EH (cell line): ENCODE measurements at regions not wholly inside any gene's neighbourhood (a gene's known extent, or its start where the extent isn't known, plus 50 kb on each side); places are given as distances from the start of the nearest gene placed in this dataset.
"Not testable (repeated sequence)": the region's sequence is repeated elsewhere in the genome, so short reads cannot be mapped to it uniquely, and the experiment has no call there.

Source experiments
- DNase-seq: peaks from one replicate; pipeline ENCODE4 v3.0.0-alpha.2; 2015; ENCODE audit warnings: low read depth

DNA sequence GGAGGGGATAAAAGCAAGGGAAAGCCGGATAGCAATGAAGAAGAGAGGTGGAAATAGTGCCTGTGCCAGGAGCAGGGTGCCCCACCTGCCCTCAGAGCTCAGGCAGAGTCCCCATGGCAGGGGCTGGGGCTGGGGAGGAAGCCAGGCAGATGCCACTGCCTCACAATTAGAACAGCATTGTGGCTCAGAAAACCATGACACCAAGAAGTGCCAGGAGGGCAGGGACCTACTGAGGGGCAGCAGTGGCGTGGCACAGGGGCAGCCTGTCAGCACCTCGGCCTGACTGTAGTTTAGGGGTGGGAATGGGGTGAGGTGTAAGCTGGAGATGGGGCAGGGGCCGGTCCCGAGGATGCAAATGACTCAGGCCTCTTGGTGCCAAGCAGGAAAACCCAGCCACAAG is 532.1 kb upstream of the B3GAT1 start:
- DNase-seq: no peak

GRCh38 chr11:134943544-134943943 is 531.5 kb upstream of the B3GAT1 start:
- DNase-seq: no peak

DNA sequence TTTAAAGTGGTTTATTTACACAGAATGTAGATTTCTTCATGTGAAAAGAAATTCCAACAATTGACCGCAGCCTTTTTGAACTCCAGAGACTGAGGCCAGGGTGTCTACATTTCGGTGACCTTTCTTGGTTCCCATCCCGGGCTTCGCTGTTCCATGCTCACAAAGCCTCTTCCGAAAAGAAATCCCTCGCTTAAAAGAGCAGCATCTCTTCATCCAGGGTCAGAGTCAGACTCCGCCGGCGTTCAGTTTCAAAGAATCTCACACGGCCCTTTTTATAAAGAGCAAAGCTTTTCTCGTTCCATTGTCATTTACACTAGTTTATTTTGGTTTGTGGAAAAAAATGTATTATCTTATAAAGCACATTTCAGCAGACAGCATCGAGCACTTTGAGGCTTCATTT is 530.6 kb upstream of the B3GAT1 start:
- DNase-seq: no peak

- DNase-seq: not testable (repeated sequence)
These were observed 530.0 kb upstream of the B3GAT1 start for GRCh38 chr11:134941936-134942600.

DNA sequence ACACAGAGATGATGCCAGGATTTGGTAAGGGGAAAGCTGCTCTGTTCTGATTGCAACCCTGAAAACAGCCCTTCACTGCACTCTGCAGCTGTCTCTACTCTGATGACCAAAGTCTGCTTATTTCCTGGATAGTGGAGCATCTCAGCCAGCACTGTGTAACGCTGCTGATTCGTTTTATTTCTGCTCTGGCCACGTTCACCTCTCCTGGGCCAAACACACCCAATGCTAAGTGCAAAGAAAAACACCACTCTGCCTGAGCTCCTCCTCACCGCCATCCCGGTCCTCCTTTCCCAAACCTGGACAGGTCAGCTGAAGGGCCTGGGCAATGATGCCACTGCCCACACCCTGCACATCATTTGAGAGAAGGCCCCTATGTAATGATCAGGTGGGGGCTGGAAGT is 529.3 kb upstream of the B3GAT1 start:
- no peak for DNase-seq

DNA sequence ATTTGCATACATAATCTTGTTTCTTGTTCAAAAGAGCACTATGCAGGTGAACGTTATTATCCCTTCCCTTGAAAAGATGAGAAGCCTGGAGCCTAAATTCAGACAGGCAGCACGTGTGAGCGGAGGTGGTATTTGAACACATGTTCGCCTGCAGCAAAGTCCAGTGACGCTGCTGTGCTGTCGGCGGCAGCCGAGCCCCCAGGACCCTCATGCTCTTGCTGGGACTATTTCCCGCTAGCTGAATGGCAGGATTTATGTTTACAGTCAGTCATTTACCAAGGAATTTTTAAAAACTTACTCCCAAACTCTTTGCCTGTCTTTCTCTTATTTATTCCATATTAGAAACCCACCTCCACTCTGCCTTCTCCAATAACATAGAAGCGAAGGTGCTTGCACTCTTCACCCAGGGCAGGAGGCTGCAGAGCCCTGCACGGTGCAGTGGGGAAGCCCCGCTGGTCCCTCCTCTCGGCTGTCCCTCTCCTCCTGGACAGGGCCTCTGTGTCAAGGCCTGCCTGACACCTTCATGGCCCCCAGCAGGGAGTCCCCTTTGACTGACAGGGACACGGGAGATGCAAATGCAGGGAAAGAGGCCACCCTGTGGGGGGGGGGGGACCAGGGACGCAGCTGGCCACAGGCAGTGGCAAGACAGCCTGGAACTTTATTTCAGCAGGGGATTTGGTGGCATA is 528.5 kb upstream of the B3GAT1 start:
- DNase-seq: no peak

DNA sequence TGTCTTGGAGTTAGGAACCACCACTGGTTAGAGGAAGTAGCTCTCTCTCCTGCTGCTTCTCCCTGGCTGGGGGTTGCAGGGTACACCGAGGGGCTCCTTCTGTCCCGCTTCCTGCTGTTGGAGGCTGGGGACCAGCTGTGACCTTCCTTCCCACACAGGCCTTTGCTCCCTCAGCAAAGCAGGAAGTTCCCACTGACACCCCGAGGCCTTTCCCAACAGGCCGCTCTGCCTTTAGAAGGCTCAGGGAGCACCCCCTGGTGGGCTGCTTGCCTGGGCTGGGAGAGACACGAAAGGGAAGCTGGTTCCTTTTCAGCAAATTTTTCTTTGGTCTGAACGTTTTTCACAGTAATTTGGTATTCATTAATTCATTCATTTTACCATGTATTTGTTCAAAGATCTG is 527.9 kb upstream of the B3GAT1 start:
- peak; percentile 25 for DNase-seq

GRCh38 chr11:134939031-134939430 is 527.0 kb upstream of the B3GAT1 start:
- no peak for DNase-seq

GRCh38 chr11:134938212-134938611 is 526.2 kb upstream of the B3GAT1 start:
- DNase-seq: no peak

GRCh38 chr11:134937193-134937592 is 525.2 kb upstream of the B3GAT1 start:
- not testable (repeated sequence) for DNase-seq

DNA sequence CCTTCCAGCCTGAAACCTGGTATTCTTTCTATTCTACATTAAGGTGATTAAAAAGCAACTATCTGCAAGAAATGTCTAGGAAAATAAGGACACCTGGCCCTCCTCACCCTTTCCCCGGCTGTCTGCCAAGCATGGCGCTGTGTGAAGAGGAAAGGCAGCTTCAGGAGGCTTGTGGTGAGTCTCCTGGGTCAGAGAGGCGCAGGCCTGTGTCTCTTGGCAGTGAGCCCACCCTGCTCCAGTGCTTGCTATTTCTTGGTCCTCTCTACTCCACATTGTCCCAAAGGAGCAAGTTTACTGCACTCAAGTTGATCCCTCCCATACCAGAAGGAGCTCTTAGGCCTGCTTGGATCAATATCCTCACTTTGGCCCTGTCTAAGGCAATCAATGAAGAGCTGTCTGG is 520.7 kb upstream of the B3GAT1 start:
- DNase-seq: no peak

DNA sequence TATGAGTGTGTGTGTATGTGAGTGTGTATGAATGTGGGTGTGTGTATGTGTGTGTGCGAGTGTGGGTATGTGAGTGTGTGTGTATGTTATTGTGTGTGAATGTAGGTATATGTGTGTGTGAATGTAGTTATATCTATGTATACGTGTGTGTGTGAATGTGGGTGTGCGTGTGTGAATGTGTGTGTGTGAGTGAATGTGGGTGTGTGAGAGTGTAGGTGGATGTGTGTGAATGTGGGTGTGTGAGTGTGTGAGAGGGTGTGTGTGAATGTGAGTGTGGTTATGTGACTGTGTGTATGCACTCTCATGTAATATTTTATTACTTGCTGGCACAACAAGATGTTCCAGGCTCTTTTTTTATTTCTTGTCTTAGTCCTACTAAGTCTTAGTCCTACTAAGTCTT is 513.4 kb upstream of the B3GAT1 start:
- no peak for DNase-seq

DNA sequence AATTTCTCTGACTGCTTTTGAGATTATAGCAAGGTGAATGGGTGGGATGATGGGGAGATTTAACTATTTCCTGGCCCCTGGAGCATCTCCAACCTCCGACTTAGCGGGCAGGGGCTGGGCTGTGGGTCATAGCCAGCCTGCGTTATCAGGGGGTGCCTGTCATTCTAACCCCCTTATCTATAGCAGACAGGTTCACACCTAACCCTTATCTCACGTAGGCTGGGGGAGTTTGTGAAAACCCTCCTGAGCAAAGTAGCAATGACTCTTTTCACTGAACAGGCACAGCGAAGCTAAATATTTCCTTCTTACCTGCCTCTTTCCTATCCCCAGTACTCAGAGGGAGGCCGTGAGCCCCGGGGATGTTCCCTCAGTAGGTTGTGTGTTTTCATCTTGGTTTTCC is 511.4 kb upstream of the B3GAT1 start:
- no peak for DNase-seq

DNA sequence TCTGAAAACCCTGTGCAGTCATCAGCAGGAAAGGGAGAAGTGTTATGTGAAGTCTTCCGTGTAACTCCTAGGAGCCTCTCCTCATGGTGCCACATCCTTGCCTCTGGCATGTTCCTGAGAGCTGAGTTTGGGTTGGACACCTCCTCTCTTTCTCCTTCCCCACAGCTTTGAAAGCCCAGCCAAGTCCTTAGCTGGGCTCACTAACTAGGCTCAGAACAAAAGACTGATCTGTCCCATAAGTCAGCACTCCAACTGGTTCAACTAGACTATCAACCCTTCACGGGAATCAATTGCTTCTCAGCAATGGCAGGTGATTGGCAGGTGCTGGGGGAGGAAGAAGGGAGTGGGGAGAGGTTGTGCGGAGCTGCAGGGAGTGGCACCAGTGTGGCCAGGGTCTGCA is 509.9 kb upstream of the B3GAT1 start:
- no peak for DNase-seq

GRCh38 chr11:134920851-134921608 is 509.0 kb upstream of the B3GAT1 start:
- no peak for DNase-seq

DNA sequence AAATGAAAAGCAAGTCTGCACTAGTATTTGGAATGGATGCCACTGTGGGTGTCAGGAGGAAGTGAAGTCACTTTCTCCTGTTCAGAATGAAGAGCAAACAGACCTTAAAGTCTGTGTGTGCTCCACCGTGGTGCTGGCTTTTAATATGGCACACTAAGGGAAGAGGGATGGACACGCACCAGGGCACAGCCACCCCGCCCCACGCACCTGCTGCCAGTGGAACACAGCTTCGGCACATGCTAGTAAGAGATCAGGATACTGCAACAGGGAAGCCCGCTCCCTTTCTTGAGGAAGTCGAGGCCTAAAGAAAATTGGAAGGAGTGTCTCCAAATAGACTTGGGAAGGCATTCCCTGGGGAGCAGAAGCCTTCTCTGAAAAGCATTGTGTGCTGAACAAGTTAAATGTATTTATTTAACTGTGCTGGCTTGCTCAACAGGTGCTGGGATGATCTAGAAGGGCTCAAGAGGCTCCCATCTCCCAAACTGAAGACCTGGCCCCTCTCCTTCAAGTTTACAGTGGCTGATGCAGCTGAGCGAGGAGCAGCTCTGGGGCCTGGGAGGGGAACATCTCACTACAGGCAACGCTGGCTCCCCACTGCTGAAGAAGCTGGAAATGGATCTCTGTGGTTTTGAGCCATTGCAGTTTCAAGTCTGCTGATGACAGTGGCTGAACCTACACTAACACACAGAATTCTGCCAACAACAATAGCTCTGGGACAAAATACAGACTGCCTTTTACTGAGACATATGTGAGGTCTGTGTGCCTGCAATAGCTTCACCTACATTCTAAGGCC is 504.6 kb upstream of the B3GAT1 start:
- no peak for DNase-seq

GRCh38 chr11:134915881-134916280 is 503.8 kb upstream of the B3GAT1 start:
- DNase-seq: no peak

GRCh38 chr11:134915212-134915611 is 503.2 kb upstream of the B3GAT1 start:
- no peak for DNase-seq

GRCh38 chr11:134913999-134914590 is 502.1 kb upstream of the B3GAT1 start:
- no peak for DNase-seq

DNA sequence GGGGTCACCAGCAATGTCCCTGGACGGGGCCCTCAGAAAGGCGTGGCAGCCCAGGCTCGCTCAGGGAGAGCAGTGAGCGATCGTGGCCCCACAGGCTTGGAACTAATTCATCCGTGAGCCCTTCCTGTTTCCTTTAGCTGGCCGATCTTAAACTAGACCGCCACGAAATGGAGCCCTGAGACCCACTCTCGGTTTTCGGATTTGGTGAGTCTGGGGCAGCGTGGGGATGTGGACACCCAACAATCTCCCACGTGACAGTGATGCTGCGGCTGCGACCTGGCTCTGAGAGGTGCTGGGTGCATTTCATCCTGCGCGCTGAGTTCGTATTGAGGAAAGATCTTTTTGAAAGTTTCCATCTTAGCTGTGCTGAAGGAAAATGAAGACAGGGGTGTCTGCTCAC is 501.3 kb upstream of the B3GAT1 start:
- DNase-seq: no peak

DNA sequence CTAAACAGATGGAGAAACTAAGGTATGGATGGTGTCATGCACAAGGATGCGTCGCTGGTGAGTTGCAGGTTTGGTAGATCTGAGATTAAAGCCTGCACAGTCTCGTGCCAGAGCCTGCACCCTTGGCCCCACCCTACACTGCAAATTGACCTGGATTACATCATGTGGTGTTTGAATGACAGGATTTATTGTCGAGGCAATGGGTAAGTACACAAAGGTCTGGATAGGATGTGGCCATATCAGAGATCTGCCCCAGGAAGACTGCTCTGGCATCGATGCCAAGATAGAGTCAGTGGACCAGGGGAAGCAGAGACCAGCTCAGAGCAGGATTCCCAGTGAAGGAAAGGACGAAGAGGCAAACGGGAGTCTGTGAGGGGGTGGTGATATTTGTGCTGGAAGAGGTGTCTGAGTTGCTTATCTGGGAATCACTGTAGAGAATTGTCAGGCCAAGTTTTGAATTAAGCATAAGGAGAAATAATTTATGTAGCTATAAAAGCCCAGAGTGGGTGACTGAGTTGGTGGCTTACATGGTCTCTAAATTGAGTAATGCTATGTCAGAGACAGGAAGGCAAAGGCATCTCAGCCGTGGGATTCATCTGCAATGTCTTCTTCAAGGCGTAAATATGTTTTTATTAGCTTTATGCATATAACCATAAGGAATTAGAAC is 499.6 kb upstream of the B3GAT1 start:
- DNase-seq: no peak

- no peak for DNase-seq
These were observed 496.5 kb upstream of the B3GAT1 start for GRCh38 chr11:134908583-134908982.
